NCI-H345 (cell line): ENCODE measurements at regions not wholly inside any gene's neighbourhood (a gene's known extent, or its start where the extent isn't known, plus 50 kb on each side); places are given as distances from the start of the nearest gene placed in this dataset.

Source experiments
- DNase-seq: peaks from one replicate; lab custom pipeline; 2025; lab: John Stamatoyannopoulos, UW

GRCh38 chr2:22894761-22895160, 490.2 kb upstream of the KLHL29 start:
- peak; percentile 39 for DNase-seq

DNA sequence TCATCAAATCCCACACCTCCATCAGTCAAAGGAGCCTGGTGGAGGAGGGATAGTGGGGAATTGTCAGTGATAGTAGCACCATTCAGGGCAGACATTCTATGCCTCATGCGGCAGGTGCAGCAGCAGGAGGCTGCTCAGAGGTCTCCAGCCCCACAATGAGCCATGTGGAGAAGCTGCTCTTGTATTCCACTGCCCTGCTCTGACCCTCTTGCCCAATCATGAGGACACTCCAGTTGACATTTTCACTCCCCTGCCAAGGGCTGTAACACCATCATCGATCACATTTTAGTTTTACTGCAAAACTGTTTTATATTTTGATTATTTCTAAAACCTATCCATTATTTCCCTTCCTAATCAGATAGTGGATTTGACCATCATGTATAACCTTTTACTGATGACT, 487.6 kb upstream of the KLHL29 start:
- peak; percentile 13 for DNase-seq

DNA sequence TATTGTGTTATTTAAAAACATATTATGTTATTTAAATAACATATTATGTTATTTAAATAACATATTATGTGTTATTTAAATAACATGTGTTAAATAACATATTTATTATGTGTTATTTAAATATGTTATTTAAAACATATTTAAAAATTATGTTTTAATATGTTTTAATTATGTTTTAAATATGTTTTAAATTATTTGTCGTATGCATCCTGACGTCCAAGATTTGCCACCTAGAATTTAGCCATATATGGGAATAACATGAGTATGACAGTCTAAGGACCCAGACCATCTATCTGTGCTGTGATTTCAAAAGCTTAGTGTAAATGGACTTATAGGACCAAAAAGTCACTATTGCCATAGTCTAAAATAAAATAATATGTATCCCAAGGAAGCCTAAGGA, 484.3 kb upstream of the KLHL29 start:
- no peak for DNase-seq

- no peak for DNase-seq
Observed at GRCh38 chr2:22901471-22902179, 483.4 kb upstream of the KLHL29 start.

GRCh38 chr2:22902180-22902550, 482.8 kb upstream of the KLHL29 start:
- no peak for DNase-seq

DNA sequence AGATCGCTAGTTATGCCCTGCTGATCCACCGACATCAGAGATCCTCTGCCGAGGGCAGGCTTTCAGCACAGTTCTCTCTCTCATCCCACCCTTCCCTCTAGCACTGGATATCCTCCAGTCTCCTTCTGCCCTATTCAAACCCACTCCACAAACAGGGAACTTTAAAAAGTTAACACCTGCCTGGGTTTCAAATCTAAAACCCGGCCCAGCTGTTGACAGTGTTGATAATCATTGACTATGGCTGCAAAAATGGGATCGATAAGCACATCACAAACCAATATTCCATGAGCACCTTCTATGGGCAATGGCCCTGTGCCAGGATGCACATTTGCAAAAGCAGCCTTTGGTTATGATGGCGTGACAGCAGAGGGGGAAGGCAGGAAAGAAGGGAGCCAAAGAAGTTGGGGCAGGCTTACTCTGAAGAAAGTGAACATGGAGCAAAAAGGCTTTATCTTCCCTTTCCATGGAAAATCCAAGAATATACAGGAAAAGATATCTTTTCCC, 482.3 kb upstream of the KLHL29 start:
- no peak for DNase-seq

DNA sequence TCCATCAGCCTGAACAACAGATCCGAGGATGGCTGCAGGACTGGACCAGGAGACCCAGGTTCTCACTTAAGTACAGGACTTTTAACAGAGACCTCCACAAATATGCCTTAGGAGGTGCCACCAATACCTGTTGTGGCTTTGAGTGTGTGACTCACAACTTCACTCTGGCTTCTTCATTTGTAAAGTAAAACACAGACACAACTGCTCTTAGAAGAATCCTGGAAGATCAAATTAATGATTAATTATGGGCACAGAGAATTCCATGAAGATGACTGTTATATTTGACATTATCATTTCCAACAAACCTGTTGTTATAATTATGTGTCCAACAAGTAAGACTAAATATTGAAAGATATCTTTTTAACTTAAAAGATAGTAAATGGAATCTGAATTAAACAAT, 481.4 kb upstream of the KLHL29 start:
- DNase-seq: no peak

GRCh38 chr2:22904126-22904684, 480.8 kb upstream of the KLHL29 start:
- DNase-seq: no peak

DNA sequence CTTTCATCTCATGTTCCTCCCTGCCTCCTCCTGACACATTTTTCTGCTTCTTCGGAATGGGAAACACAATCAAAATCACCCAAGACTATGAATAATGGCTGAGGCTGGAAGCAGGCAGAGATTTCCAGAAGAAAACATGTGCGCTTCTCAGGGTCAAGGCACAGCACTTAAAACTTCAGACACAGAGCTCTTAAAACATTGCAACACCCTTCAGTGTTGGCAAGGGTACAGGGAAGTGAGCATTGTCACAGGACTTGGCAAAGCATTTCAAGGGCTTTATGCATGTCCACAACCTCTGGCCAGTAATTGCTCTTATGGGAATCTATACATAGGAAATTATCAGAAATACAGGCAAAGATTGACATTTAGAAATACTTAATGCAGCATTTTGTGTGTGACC, 477.6 kb upstream of the KLHL29 start:
- DNase-seq: no peak

GRCh38 chr2:22912398-22912797, 472.6 kb upstream of the KLHL29 start:
- DNase-seq: peak; percentile 11

DNA sequence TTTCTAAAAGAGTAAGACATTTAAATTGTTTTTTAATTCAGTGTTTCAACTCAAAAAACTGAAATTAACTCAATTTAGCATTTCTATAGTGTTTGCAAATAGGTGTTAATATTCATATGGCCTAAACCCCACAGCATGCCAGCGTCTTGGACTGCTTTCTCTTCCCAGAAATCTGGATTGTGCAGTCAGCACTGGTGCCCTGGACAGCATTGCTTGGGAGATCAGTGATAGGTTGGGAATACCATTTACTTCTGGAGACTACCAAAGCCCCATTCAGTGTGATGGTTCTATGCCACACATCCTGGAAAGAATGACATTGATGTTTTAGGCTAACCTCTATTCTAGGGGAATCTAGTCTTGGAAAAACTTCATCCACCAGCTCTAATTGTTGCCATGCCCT, 455.0 kb upstream of the KLHL29 start:
- no peak for DNase-seq

- DNase-seq: no peak
Observed at GRCh38 chr2:22930781-22931180, 454.2 kb upstream of the KLHL29 start.

DNA sequence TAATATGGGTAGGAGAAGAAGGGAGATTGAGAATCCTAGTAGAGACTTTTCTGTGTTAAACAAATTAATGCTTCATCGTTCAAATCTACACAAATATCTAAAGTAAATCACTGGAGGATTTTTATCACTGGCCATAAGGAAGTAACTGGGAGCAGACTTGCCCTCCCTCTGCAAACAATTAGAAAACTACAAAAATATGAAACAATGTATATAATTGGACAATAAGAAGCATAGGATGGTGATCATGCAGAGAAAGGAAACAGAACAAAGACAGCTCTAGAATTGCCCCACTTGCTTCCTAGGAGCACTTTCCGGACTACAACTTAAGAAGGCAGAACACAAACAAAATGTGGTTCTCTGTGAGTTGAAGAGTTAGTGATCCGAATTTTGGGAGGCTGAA, 452.7 kb upstream of the KLHL29 start:
- no peak for DNase-seq

GRCh38 chr2:22934747-22935146, 450.2 kb upstream of the KLHL29 start:
- no peak for DNase-seq

- no peak for DNase-seq
Observed at GRCh38 chr2:22942441-22942840, 442.5 kb upstream of the KLHL29 start.

GRCh38 chr2:22944143-22944542, 440.8 kb upstream of the KLHL29 start:
- DNase-seq: no peak

GRCh38 chr2:22946553-22946952, 438.4 kb upstream of the KLHL29 start:
- no peak for DNase-seq

DNA sequence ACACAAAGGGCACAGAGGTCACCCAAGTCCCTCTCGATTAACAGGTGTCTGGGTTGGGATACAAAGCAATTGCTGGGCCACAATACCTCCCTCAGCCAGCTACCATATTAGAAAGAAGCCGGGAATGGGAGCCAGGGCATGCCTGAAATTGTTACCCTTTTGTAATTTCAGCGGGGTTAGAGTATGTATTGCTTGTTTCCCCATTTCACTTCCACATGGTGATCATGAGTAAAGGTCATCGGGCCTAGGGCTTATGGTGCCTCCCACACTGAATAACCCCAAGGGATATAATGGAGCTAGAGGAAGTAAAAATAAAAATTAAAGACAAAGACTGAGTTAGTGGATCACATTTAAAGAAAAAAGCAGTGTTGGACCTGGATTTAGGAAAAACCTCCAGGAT, 437.2 kb upstream of the KLHL29 start:
- DNase-seq: no peak

DNA sequence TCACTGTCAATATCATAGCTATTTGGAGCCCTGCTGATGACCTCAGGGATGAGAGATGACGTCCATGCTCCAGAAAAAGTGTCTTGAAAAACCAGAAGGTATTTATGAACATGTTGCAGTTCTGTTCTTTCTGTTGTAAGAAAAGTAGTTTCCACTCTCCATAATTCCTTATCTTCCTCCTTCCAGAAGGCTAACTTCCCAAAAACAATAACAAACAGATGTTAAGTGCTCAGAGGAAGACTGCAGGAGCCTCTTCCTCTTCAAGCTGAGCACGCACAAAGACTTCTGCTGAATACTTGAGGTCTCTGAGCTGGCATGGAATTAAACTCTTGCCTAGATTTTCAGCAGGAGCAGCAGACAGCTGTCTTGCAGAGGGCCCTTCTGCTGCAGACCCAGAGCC, 434.5 kb upstream of the KLHL29 start:
- DNase-seq: no peak

- no peak for DNase-seq
Observed at GRCh38 chr2:22952656-22953225, 432.2 kb upstream of the KLHL29 start.

DNA sequence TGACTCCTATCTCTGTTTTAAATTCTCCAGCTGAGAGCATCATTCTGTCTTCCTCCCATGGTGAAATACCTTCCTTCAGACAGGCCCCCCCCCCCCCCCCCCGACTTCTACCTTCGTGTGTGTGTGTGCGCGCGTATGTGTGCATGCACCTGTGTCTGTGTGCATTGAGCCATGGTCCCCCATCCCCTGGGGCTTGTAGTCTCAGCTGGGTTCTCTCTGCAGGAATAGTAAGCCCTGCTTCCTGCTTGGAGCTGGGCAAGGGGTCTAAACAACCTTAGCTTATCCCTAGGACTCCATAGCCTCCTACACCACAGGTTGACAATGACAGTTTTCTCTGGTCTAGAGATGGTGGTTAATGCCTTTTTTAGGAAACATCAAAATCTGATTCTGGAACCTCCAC, 427.5 kb upstream of the KLHL29 start:
- DNase-seq: peak; percentile 61

GRCh38 chr2:22958308-22958707, 426.7 kb upstream of the KLHL29 start:
- DNase-seq: no peak

- no peak for DNase-seq
Observed at GRCh38 chr2:22967756-22968155, 417.2 kb upstream of the KLHL29 start.
